ENCODE measurements at regions not wholly inside any gene's neighbourhood (a gene's known extent, or its start where the extent isn't known, plus 50 kb on each side); places are given as distances from the start of the nearest gene placed in this dataset.
"Not testable (repeated sequence)": the region's sequence is repeated elsewhere in the genome, so short reads cannot be mapped to it uniquely, and the experiment has no call there.

DNA sequence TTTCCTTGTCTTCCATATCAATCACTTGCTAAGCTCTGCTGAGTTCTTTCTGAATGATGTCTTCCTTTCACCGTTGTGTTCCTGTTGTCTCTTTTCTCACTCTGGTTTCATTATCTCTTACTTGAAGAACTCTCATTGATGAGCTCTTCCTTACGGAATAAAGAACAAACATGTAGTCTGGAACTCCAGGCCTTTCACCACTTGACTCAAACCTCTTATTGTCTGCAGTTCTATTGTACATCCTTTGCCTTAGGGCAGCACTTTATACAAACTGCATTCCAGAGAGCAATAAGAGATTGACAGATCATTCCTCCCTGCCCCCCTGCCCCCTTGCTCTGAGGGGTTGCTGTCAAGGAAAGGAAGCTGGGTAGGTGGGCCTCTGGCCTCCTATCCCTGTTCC lies 517.4 kb downstream of the TMEM135 start:
- no peak for DNase-seq (ENCODE audit: low spot score)

DNA sequence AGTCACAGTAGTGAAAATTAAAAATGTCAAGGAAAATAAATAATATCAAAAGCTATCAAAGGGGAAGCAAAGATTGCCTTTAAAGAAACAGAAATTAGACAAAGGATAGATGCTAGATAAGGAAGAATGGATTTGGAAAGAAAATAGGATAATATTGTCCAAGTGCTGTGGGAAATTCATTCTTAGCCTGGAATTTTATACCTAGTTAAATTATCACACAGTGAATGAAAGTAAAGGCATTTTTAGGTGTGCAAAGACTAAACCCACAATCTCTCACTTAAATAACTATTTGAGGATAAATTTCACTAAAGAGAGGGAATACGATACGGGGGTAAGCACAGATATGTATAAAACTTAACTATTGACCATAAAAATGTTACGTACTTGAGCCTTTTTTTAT lies 511.1 kb downstream of the TMEM135 start:
- DNase-seq (ENCODE audit: low spot score): no peak

- DNase-seq (ENCODE audit: low spot score): no peak
Observed at GRCh38 chr11:87545858-87546257, 508.1 kb downstream of the TMEM135 start.

DNA sequence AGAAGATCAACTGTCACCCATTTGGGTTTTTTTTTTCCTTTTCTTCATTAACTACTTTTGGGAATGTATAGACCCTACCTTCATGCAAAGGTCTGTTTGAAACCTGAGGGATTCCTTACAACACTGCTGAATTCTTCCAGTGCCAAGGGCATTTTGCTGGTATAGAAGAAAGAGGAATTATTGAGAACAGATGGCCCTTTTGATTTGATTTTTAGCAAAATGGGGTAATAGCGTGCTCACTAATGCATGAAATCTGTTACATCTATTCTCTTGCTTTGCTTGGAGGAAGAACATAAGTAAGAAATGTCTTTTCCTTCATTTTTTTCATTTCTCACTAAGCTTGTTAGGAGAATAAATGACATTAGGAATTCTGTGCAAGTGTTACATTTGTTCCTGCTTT lies 501.9 kb downstream of the TMEM135 start:
- DNase-seq (ENCODE audit: low spot score): no peak

GRCh38 chr11:87536565-87536964 lies 498.8 kb downstream of the TMEM135 start:
- no peak for DNase-seq (ENCODE audit: low spot score)

DNA sequence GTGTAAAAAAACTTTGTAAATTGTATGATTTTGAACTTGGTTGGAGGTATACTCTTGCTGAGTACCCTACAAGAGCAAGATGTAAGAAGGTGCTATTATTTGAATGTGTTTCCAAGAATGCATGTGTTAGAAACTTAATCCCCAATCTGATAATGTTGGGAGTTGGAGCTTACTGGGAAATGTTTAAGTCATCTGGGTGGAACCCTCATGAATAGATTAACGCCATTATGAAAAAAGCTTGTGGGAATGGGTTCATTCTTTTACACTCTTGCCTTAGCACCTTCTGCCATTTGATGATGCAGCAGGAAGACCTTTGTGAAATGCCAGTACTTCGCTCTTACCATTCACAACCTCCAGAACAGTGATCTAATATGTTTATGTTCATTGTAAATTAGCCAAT lies 498.3 kb downstream of the TMEM135 start:
- no peak for DNase-seq (ENCODE audit: low spot score)

GRCh38 chr11:87535513-87535912 lies 497.8 kb downstream of the TMEM135 start:
- no peak for DNase-seq (ENCODE audit: low spot score)

DNA sequence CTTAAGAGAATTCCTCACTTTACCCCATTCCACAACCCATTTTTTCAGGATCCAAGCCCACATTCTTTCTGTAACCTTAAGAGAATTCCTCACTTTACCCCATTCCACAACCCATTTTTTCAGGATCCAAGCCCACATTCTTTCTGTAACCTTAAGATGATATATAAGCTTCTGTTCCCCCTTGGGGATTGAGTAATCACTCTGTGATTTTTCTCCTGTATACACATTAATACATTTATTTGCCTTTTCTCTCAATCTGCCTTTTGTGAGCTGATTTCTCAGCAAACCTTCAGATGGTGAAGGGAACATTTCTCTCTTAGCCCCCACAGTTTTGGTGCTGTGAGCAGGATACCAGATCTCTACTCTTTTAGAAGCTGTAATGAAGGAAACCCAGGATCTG lies 494.1 kb downstream of the TMEM135 start:
- DNase-seq (ENCODE audit: low spot score): not testable (repeated sequence)

DNA sequence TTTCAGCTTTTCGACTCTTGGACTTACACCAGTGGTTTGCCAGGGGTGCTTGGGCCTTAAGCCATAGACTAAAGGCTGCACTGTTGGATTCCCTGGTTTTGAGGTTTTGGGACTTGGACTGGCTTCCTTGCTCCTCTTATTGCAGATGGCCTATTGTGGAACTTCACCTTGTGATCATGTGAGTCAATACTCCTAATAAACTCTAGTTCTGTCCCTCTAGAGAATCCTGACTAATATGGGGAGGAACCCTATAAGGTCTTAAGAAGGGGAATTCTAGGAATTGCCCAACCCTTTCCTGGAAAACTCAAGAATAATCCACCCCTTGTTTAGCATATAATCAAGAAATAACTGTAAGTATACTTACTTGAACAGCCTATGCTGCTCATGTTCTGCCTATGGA lies 491.8 kb downstream of the TMEM135 start:
- no peak for DNase-seq (ENCODE audit: low spot score)

GRCh38 chr11:87528752-87529151 lies 491.0 kb downstream of the TMEM135 start:
- no peak for DNase-seq (ENCODE audit: low spot score)

GRCh38 chr11:87523276-87523675 lies 485.5 kb downstream of the TMEM135 start:
- no peak for DNase-seq (ENCODE audit: low spot score)

DNA sequence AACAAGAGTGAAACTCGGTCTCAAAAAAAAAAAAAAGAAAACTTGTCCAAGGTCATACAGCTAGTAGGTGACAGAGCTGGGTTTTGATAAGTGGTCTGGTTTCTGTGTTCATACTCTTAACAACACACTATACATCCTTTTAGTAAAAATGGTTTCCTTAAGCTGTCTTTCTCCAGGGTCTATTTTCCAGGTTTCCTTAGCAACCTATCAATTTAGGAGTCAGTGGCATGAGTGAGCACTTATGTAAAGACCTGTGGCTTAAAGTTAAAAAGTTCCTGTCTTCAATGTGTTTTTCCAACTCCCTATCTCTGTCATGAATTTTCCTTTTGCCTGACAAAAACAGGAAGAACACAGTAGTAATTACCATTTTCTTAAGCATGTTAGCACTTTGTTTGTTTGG lies 480.5 kb downstream of the TMEM135 start:
- no peak for DNase-seq (ENCODE audit: low spot score)

GRCh38 chr11:87517351-87517750 lies 479.6 kb downstream of the TMEM135 start:
- no peak for DNase-seq (ENCODE audit: low spot score)

- not testable (repeated sequence) for DNase-seq (ENCODE audit: low spot score)
Observed at GRCh38 chr11:87507722-87508121, 470.0 kb downstream of the TMEM135 start.

DNA sequence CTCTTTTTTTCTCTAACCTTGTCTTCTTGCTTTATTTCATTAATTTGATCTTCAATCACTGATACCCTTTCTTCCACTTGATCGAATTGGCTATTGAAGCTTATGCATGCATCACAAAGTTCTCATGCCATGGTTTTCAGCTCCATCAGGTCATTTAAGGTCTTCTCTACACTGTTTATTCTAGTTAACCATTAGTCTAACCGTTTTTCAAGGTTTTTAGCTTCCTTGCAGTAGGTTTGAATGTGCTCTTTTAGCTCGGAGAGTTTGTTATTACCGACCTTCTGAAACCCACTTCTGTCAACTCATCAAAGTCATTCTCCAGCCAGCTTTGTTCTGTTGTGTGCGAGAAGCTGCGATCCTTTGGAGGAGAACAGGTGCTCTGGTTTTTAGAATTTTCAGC lies 469.2 kb downstream of the TMEM135 start:
- DNase-seq (ENCODE audit: low spot score): not testable (repeated sequence)

DNA sequence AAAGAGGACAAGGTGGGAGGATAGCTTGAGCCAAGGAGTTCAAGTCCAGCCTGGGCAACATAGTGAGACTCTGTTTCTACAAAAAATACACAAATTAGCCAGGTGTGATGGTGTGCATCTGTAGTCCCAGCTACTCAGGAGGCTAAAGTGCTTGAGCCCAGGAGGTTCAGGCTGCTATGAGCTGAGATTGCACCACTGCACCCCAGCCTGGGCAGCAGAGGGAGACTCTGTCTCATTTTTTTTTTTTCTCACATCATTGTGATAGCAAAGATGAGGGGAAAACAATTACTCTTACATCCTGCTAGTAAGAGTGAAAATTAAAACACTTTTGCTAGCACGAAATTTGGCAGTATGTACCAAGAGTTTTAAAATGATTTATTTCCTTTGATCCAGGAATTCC lies 463.7 kb downstream of the TMEM135 start:
- no peak for DNase-seq (ENCODE audit: low spot score)

DNA sequence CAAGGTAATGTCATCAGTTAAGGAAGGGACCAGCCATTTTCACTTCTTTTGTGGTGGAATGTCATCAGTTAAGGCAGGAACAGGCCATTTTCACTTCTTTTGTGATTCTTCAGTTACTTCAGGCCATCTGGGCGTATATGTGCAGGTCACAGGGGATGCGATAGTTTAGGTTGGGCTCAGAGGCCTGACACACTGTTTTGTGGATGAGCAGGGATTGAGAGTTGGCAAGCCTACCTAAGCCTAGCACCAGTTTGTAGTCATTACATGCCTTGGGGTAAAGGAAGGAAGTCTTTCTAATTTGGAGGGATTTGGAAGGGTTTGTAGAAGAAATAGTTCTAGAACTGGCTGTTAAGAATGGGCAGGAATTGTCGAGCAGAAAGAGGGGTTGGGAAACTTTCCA lies 457.2 kb downstream of the TMEM135 start:
- DNase-seq (ENCODE audit: low spot score): not testable (repeated sequence)

DNA sequence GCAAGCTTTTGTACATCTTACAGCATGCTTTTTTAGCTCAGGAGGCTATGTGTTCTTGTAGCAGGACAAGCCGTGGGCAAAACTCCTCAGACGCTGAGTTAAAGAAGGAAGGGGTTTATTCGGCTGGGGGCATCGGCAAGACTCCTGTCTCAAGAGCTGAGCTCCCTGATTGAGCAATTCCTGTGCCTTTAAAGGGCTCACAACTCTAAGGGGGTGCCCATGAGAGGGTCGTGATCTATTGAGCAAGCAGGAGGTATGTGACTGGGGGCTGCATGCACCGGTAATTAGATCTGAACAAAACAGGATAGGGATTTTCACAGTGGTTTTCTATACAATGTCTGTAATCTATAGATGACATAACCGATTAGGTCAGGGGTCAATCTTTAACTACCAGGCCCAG lies 456.3 kb downstream of the TMEM135 start:
- not testable (repeated sequence) for DNase-seq (ENCODE audit: low spot score)

- no peak for DNase-seq (ENCODE audit: low spot score)
Observed at GRCh38 chr11:87493516-87493915, 455.8 kb downstream of the TMEM135 start.

- DNase-seq (ENCODE audit: low spot score): no peak
Observed at GRCh38 chr11:87491381-87491780, 453.6 kb downstream of the TMEM135 start.

DNA sequence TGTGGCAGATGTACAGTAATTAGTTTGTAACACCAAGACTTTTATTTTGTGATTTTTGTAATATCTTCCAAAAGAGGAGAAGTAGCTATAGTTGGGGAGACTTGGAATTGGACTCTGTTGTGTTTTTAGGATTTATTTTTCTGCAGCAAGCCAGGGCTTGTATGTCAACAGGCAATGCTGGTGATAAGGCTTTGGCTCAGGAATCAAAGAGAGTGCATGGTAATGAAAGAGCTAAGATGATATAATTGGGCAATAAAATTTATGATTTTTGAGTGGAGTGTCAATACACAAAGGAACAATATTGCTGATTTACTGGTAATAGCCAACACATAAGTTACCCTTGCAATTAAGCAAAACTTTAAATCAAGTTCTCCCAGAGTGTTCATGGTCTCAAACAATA lies 452.9 kb downstream of the TMEM135 start:
- no peak for DNase-seq (ENCODE audit: low spot score)

DNA sequence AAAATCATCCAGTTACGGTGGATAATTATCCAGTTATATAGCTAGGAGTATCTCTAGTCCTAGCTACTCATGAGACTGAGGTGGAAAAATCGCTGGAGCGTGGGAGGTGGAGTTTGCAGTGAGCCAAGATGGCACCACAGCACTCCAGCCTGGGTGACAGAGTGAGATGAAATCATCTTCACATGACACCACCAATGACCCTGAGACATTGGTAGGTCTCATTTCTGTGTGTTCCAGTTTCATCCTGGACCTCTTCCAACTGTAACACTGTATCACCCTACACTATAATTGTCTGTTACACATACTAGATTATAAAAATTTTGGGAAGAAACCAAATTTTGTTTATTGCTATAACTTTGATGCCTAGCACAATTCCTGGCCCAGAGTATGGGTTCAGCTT lies 446.8 kb downstream of the TMEM135 start:
- DNase-seq (ENCODE audit: low spot score): no peak

- DNase-seq (ENCODE audit: low spot score): no peak
Observed at GRCh38 chr11:87477321-87477720, 439.6 kb downstream of the TMEM135 start.

- DNase-seq (ENCODE audit: low spot score): no peak
Observed at GRCh38 chr11:87473174-87473573, 435.4 kb downstream of the TMEM135 start.

DNA sequence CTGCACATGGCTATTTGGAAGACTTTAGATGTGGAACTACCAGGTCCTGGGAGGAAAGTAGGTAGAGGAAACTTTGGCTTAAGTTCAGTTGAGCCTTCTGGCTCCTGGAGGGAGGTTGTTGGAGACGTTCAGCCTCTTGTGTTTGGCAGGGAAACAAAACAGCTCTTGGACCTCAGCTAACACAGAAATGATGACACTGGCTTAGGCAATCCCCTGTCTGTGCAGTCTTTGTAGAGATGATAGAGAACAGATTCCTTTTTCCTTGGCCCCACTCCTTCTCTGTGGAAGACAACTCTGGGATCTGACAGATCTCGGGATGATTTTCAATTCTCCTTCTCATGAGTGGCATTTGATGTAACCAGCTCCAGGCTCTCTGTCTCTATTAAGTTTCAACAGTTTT lies 428.5 kb downstream of the TMEM135 start:
- DNase-seq (ENCODE audit: low spot score): no peak
